ENCODE measurements at regions not wholly inside any gene's neighbourhood (a gene's known extent, or its start where the extent isn't known, plus 50 kb on each side); places are given as distances from the start of the nearest gene placed in this dataset.

GRCh38 chr5:92566113-92566786, 1014.8 kb downstream of the NR2F1-AS1 start:
- Mint-ChIP-seq H3K9me3 (ENCODE audit: low read depth, unreplicated experiment) (no peaks in the 10 kb centered on the region), H3K27ac (ENCODE audit: unreplicated experiment) (no peak overlapping the region), H3K36me3 (ENCODE audit: insufficient read depth, unreplicated experiment) (no peaks in the 10 kb centered on the region), H3K4me3 (ENCODE audit: low read depth, unreplicated experiment) (no peak overlapping the region), H3K4me1 (ENCODE audit: low read depth, unreplicated experiment) (no peaks in the 10 kb centered on the region), H3K27me3 (ENCODE audit: unreplicated experiment) (no peaks in the 10 kb centered on the region)
- DNase-seq: no peak
- CTCF ChIA-PET: no interaction called here
- TF ChIP-seq CTCF (IDR thresholded peaks at IDR 0.05; ENCODE audit: unreplicated experiment): no peak
- intact Hi-C loops (cut with micrococcal nuclease; ENCODE audit: unreplicated experiment): no loop called here
- BruUV-seq (replicated peaks): no TSS peak

GRCh38 chr5:92565673-92566072, 1015.3 kb downstream of the NR2F1-AS1 start:
- no TSS peak for BruUV-seq (replicated peaks)
- TF ChIP-seq CTCF (IDR thresholded peaks at IDR 0.05; ENCODE audit: unreplicated experiment): no peak
- Mint-ChIP-seq H3K27ac (ENCODE audit: unreplicated experiment) (no peak overlapping the region), H3K9me3 (ENCODE audit: low read depth, unreplicated experiment) (no peaks in the 10 kb centered on the region), H3K27me3 (ENCODE audit: unreplicated experiment) (no peaks in the 10 kb centered on the region), H3K4me1 (ENCODE audit: low read depth, unreplicated experiment) (no peaks in the 10 kb centered on the region), H3K4me3 (ENCODE audit: low read depth, unreplicated experiment) (no peak overlapping the region), H3K36me3 (ENCODE audit: insufficient read depth, unreplicated experiment) (no peaks in the 10 kb centered on the region)
- intact Hi-C loops (cut with micrococcal nuclease; ENCODE audit: unreplicated experiment): no loop called here
- no peak for DNase-seq
- CTCF ChIA-PET: no interaction called here

DNA sequence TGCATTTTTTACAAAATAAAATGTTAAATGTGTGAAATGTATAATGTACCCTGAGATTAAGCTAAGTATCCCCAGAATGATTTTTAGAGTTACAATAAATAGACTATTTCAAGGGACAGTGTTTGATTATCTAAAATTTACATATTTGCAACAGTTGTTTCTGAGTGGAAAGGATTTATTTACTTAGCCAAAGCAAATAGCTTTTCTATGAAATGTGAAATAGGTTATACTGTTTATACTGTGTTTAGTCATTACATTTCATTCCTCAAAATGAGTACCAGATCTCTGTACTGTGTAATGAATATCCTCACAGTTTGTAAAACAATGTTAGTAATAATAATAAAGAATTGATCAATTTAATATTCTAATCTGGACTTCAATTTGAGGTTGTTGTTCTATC, 1019.0 kb downstream of the NR2F1-AS1 start:
- Mint-ChIP-seq H3K4me3 (ENCODE audit: low read depth, unreplicated experiment) (no peak overlapping the region), H3K27me3 (ENCODE audit: unreplicated experiment) (no peaks in the 10 kb centered on the region), H3K27ac (ENCODE audit: unreplicated experiment) (no peak overlapping the region), H3K4me1 (ENCODE audit: low read depth, unreplicated experiment) (peaks cover 10% of the 10 kb centered on the region), H3K36me3 (ENCODE audit: insufficient read depth, unreplicated experiment) (no peaks in the 10 kb centered on the region), H3K9me3 (ENCODE audit: low read depth, unreplicated experiment) (no peaks in the 10 kb centered on the region)
- BruUV-seq (replicated peaks): no TSS peak
- CTCF ChIA-PET: interaction anchor here (0.5 to 0.9 kb wide), 2 partner anchors 347 to 1022 kb away, joined by 3 to 4 read pairs; no protein-coding TSS in a partner anchor
- intact Hi-C loops (cut with micrococcal nuclease; ENCODE audit: unreplicated experiment): no loop called here
- no peak for DNase-seq
- no peak for TF ChIP-seq CTCF (IDR thresholded peaks at IDR 0.05; ENCODE audit: unreplicated experiment)

DNA sequence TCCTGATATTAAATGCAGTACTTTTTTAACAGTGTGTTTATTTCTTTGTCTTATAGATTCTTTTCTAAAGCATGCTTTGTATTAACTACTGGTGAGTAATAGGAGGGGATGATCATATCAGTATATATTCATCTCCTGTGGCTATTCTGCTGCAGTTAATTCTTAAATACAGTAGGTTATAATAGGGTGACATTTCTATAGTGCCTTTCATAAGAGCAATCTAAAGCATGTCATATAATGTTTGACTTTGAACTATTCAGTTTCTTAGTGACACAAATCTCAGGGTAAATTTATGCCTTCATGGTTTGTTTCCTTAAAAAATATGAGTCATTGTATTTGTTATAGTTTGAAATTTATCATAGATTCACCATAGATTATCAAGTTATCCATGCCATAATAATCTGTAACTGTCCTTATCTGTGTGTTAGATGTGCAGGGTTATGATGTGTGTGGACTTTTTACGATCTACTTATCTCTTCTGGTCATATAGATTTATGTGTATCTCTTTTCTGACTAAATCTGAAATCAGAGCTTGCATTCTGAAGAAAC, 1019.5 kb downstream of the NR2F1-AS1 start:
- Mint-ChIP-seq H3K27me3 (ENCODE audit: unreplicated experiment) (no peaks in the 10 kb centered on the region), H3K9me3 (ENCODE audit: low read depth, unreplicated experiment) (no peaks in the 10 kb centered on the region), H3K36me3 (ENCODE audit: insufficient read depth, unreplicated experiment) (no peaks in the 10 kb centered on the region), H3K4me3 (ENCODE audit: low read depth, unreplicated experiment) (no peak overlapping the region), H3K27ac (ENCODE audit: unreplicated experiment) (no peak overlapping the region), H3K4me1 (ENCODE audit: low read depth, unreplicated experiment) (peaks cover 10% of the 10 kb centered on the region)
- TF ChIP-seq CTCF (IDR thresholded peaks at IDR 0.05; ENCODE audit: unreplicated experiment): no peak
- BruUV-seq (replicated peaks): no TSS peak
- DNase-seq: no peak
- intact Hi-C loops (cut with micrococcal nuclease; ENCODE audit: unreplicated experiment): no loop called here
- CTCF ChIA-PET: interaction anchor here (0.5 to 0.9 kb wide), 2 partner anchors 347 to 1023 kb away, joined by 3 to 4 read pairs; no protein-coding TSS in a partner anchor
